Bronchial epithelial cell (primary cell): ENCODE measurements at regions not wholly inside any gene's neighbourhood (a gene's known extent, or its start where the extent isn't known, plus 50 kb on each side); places are given as distances from the start of the nearest gene placed in this dataset.

ENCODE experiments used
- DNase-seq: peaks from one replicate; pipeline ENCODE4 v3.0.0-alpha.2; 2010; ENCODE audit warnings: low read depth
- FAIRE-seq: peaks from 2 replicates; lab custom pipeline; 2011; peaks lifted over from hg19 to GRCh38; lab: Jason Lieb, UNC
- H3K27me3 ChIP-seq: 2 replicates; pipeline ENCODE4 v1.5.1; 2011; ENCODE audit warnings: low read length; ENCODE audit not compliant: control insufficient read depth, insufficient read depth
- H3K36me3 ChIP-seq: 2 replicates; pipeline ENCODE4 v1.5.1; 2011; ENCODE audit warnings: low read length; ENCODE audit not compliant: control insufficient read depth, insufficient read depth
- H3K4me3 ChIP-seq: 2 replicates; pipeline ENCODE4 v1.5.1; 2011; ENCODE audit warnings: mild to moderate bottlenecking, low read depth, low read length, control low read depth
- TF ChIP-seq, protein P1 (sequence below): IDR thresholded peaks from 2 replicates; pipeline ENCODE4 v1.5.1; 2011; ENCODE audit warnings: mild to moderate bottlenecking, moderate library complexity, low read length, control low read depth, inconsistent platforms; ENCODE audit not compliant: insufficient read depth, severe bottlenecking

DNA sequence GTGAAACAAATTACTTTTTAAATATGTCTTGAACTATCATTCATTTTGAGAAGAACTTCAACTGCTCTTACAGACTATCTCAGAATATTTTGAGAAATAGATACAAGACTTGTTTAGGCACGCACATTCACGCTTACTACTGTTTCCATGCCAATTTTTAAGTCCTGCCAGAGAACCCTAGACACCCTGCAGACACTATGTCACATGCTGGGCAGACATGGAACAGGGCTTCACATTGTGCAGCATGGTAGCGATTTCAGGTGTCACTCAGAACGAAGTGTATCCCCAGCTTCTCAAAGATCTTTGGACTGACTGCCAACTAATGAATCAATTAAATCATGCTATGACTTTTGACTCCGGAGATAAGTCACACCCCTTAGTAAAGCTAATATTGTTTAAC, 128.7 kb upstream of the SLC27A6 start:
- H3K36me3 ChIP-seq: no peaks in the 10 kb centered on the region
- peaks cover 1% of the 10 kb centered on the region for H3K27me3 ChIP-seq
- no peak overlapping the region for H3K4me3 ChIP-seq
- DNase-seq (peak; percentile 6), FAIRE-seq (no peak)
- TF ChIP-seq, protein P1, sequence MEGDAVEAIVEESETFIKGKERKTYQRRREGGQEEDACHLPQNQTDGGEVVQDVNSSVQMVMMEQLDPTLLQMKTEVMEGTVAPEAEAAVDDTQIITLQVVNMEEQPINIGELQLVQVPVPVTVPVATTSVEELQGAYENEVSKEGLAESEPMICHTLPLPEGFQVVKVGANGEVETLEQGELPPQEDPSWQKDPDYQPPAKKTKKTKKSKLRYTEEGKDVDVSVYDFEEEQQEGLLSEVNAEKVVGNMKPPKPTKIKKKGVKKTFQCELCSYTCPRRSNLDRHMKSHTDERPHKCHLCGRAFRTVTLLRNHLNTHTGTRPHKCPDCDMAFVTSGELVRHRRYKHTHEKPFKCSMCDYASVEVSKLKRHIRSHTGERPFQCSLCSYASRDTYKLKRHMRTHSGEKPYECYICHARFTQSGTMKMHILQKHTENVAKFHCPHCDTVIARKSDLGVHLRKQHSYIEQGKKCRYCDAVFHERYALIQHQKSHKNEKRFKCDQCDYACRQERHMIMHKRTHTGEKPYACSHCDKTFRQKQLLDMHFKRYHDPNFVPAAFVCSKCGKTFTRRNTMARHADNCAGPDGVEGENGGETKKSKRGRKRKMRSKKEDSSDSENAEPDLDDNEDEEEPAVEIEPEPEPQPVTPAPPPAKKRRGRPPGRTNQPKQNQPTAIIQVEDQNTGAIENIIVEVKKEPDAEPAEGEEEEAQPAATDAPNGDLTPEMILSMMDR: no peak

DNA sequence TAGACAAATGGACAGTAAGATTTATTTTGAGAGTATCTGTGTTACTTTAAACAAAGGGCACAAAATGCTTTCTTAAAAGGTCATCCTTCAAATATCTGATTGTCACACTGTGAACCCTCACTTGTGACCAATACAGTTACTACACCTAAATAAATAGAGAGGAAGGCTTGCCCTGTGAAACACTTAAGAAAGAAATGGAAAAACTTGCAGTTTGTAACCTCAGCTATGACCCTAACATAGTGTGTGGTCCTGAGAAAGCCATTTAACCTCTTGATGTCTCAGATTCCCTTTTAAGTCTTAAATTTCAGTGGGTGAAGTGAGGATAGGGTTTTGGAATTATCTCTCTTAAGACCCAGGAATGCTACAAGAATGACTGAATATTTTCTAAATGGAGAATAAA, 126.7 kb upstream of the SLC27A6 start:
- no peak overlapping the region for H3K4me3 ChIP-seq
- H3K27me3 ChIP-seq: peaks cover 1% of the 10 kb centered on the region
- TF ChIP-seq, protein P1: no peak
- no peak for FAIRE-seq
- no peak for DNase-seq
- H3K36me3 ChIP-seq: no peaks in the 10 kb centered on the region

DNA sequence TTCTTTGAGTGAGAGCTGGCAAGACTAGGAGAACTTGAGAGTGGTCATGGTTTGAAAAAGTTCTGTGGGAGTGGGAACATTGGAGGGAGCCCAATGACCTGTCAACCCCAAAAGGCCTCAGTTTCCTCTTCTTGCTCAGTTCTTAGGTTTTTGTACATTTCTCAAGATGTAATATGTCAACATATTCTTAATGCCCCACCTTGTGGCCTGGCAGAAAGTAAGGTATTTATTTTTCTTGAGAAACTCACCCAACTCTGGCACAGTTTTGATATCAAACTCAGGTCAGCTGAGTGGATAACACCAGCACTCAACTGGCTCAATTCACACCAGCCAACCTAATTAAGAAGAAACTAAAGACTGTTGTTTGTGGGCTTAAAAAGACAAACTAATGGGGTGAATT, 123.0 kb upstream of the SLC27A6 start:
- FAIRE-seq: no peak
- Histone ChIP-seq H3K36me3 (no peaks in the 10 kb centered on the region), H3K4me3 (no peak overlapping the region), H3K27me3 (peaks cover 1% of the 10 kb centered on the region)
- DNase-seq: no peak
- TF ChIP-seq, protein P1: no peak

DNA sequence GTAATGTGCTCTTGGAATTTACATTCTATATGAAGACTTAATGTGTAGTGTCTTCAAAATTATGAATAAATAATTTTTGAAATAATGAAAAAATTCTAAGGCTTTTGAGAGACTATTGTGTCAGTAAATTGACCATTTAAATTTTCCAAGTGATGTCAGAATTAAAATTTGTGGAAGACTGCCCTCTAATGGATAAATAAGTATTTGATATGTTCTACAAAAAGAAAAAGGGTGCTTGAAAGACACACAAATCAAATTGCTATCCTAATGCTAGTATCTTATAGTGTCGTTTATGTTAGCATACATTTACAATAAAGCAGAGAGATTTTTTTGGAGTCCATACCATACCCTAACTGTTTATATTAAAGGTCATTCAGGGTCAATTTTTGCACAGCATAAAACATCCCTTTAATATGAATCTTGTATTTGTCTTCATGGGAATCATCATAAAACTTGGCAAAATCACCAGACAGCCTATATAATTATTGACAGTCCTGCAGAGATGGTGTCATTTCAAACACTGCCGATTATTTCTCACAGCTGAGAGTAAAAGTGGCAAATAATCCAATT, 120.8 kb upstream of the SLC27A6 start:
- DNase-seq: peak; percentile 48
- no peak for FAIRE-seq

DNA sequence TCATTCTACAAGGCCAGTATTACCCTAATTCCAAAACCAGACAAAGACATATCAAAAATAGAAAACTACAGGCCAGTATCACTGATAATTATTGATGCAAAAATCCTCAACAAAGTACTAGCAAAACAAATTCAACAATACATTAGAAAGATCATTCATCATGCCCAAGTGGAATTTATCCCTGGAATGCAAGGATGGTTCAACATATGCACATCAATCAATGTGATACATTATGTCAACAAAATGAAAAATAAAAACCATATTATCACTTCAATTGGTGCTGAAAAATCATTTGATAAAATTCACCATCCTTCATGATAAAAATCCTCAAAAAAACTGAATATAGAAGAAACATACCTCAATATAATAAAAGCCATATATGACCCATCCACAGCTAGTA, 115.2 kb upstream of the SLC27A6 start:
- DNase-seq (no peak), FAIRE-seq (no peak)
- TF ChIP-seq, protein P1: no peak
- Histone ChIP-seq H3K27me3 (no peaks in the 10 kb centered on the region), H3K36me3 (no peaks in the 10 kb centered on the region), H3K4me3 (no peak overlapping the region)

More for the DNA sequence above, 120.8 kb upstream of the SLC27A6 start:
- no peak overlapping the region for H3K4me3 ChIP-seq
- no peaks in the 10 kb centered on the region for H3K36me3 ChIP-seq
- TF ChIP-seq, protein P1: peak; percentile 5
- H3K27me3 ChIP-seq: peaks cover 1% of the 10 kb centered on the region

DNA sequence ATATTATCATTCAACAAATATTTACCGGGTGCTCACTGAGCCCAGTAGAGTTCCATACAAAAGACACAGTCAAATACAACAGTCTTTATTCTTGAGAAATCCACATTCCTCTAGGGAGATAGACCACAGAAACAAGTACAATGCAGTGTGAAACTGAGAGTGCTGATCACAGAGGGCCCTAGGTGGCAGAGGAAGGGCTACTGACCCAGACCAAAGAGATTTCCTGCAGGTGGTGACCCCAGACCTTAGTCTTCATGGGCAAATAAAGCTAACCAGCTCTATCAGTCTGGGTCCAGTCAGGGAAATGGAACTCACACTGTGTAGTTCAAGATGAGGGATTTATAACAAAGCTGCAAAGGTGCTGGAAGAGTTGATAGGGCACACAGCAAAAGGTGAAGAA, 110.4 kb upstream of the SLC27A6 start:
- Histone ChIP-seq H3K27me3 (no peaks in the 10 kb centered on the region), H3K36me3 (no peaks in the 10 kb centered on the region), H3K4me3 (no peak overlapping the region)
- FAIRE-seq (no peak), DNase-seq (no peak)
- TF ChIP-seq, protein P1: no peak
